GM12874 (cell line): ENCODE measurements at regions not wholly inside any gene's neighbourhood (a gene's known extent, or its start where the extent isn't known, plus 50 kb on each side); places are given as distances from the start of the nearest gene placed in this dataset.

ENCODE experiments used
- TF ChIP-seq, protein P1 (sequence below): IDR thresholded peaks from 2 replicates; pipeline ENCODE4 v1.5.1; 2011; ENCODE audit warnings: low read depth, mild to moderate bottlenecking, control low read depth, low read length, moderate library complexity; ENCODE audit not compliant: insufficient read depth

DNA sequence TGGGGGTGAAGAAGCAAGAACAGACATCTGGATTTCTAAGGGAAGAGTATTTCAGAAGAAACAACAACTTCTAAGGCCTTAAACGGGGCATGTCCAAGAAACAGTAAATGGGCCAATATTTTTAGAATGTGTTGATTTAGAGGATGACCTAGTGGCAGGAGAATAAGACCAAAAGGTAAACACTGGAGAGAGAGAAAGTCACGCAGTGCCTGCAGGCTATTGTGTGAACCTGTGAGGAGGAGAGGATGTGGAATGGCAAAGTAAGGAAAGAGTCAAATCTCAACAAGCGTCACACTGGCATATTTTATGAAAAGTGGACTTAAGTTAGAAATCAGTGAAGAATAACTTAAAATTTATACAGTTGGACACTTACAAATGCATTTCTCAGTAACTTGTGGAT, 78.1 kb upstream of the EGFR start:
- TF ChIP-seq, protein P1, sequence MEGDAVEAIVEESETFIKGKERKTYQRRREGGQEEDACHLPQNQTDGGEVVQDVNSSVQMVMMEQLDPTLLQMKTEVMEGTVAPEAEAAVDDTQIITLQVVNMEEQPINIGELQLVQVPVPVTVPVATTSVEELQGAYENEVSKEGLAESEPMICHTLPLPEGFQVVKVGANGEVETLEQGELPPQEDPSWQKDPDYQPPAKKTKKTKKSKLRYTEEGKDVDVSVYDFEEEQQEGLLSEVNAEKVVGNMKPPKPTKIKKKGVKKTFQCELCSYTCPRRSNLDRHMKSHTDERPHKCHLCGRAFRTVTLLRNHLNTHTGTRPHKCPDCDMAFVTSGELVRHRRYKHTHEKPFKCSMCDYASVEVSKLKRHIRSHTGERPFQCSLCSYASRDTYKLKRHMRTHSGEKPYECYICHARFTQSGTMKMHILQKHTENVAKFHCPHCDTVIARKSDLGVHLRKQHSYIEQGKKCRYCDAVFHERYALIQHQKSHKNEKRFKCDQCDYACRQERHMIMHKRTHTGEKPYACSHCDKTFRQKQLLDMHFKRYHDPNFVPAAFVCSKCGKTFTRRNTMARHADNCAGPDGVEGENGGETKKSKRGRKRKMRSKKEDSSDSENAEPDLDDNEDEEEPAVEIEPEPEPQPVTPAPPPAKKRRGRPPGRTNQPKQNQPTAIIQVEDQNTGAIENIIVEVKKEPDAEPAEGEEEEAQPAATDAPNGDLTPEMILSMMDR = no peak

GRCh38 chr7:54944179-54944578, 74.6 kb upstream of the EGFR start:
- TF ChIP-seq, protein P1 = no peak

- TF ChIP-seq, protein P1 = no peak
Observed at GRCh38 chr7:54946271-54946670, 72.5 kb upstream of the EGFR start.

GRCh38 chr7:54946764-54947163, 72.1 kb upstream of the EGFR start:
- TF ChIP-seq, protein P1 = no peak

GRCh38 chr7:54947266-54947665, 71.6 kb upstream of the EGFR start:
- TF ChIP-seq, protein P1 = no peak

GRCh38 chr7:54955296-54955695, 63.5 kb upstream of the EGFR start:
- TF ChIP-seq, protein P1 = no peak

DNA sequence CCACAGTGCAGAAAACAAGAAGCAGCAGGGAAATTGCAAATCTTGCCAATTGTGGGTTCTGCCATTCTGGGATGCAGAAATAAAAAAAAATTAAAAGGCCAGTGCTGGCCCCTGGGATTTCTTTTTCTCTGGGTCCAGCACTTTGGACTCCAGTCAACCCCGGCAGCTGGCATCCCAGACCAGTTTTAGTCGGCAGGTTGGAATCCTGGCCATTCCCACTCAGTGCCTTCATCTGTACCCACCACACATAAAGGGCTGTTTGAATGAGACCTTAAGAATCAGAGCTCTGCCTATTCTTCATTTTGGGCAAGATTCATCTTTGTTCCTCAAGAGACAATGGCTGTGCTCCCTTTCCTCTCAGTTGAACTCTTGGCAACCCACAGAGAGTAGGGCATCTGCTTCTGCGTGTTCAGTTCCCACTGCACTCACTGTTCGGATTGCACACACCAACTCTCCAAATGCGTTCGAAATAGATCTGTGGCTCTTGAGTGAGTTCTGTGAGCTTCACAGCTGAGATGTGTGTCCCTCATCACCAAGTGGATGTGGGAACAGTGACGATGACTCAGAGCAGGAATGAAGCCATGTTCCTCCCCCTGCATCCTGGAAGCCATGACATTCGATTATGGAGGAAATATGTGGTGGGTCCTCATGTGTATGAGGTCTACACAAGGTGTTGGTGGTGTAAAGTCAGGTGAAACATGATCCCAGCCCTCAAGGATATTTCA, 63.0 kb upstream of the EGFR start:
- TF ChIP-seq, protein P1 = no peak
